Activated T-cell treated with anti-CD3 and anti-CD28 coated beads, Interleukin-2, amount 50 U/mL, for 72 hours (primary cell): ENCODE measurements at regions not wholly inside any gene's neighbourhood (a gene's known extent, or its start where the extent isn't known, plus 50 kb on each side); places are given as distances from the start of the nearest gene placed in this dataset.
"Not testable (repeated sequence)": the region's sequence is repeated elsewhere in the genome, so short reads cannot be mapped to it uniquely, and the experiment has no call there.

Experiments used
- ATAC-seq, 2 donors: fragments of 150-1000 bp; cut with Tn5 transposase; replicated peaks in 1 of 2; 2 replicates each; pipeline ENCODE4 v1.10.0; 2021; ENCODE audit warnings: moderate library complexity in 2 of 2, mild to moderate bottlenecking in 1 of 2
- DNase-seq, 2 donors: peaks; one replicate each; pipeline ENCODE4 v3.0.0; 2021 to 2022; ENCODE audit warnings: mixed read lengths in 1 of 2
- H3K27ac Mint-ChIP-seq: one replicate; pipeline ENCODE4 v1.8.0; 2022; ENCODE audit warnings: mild to moderate bottlenecking, moderate library complexity, mixed read lengths
- H3K27me3 Mint-ChIP-seq: one replicate; pipeline ENCODE4 v1.8.0; 2022; ENCODE audit warnings: low read depth, mixed read lengths
- H3K36me3 Mint-ChIP-seq, 2 donors: one replicate each; pipeline ENCODE4 v1.8.0; 2022; ENCODE audit warnings: mixed read lengths in 2 of 2, mild to moderate bottlenecking in 1 of 2; ENCODE audit not compliant: insufficient read depth in 2 of 2
- H3K4me1 Mint-ChIP-seq: one replicate; pipeline ENCODE4 v1.8.0; 2022; ENCODE audit warnings: low read depth, mixed read lengths
- H3K4me3 Mint-ChIP-seq, 2 donors: one replicate each; pipeline ENCODE4 v1.8.0; 2022; ENCODE audit warnings: mild to moderate bottlenecking in 2 of 2, mixed read lengths in 2 of 2, moderate library complexity in 2 of 2
- H3K9me3 Mint-ChIP-seq, 2 donors: one replicate each; pipeline ENCODE4 v1.8.0; 2022; ENCODE audit warnings: mixed read lengths in 2 of 2

GRCh38 chr6:103396768-103397167, 1463.0 kb downstream of the HACE1 start:
- Mint-ChIP-seq H3K4me3 (no peak overlapping the region), H3K9me3 (peaks cover 10 to 11% of the 10 kb centered on the region in 2 donors), H3K36me3 (no peaks in the 10 kb centered on the region), H3K27me3 (no peaks in the 10 kb centered on the region), H3K27ac (no peak overlapping the region), H3K4me1 (no peaks in the 10 kb centered on the region)
- no peak for ATAC-seq
- no peak for DNase-seq

GRCh38 chr6:103379272-103379671, 1480.4 kb downstream of the HACE1 start:
- no peak for DNase-seq
- Mint-ChIP-seq H3K27ac (no peak overlapping the region), H3K27me3 (no peaks in the 10 kb centered on the region), H3K4me3 (no peak overlapping the region), H3K9me3 (peaks cover 2% of the 10 kb centered on the region in 2 donors), H3K4me1 (no peaks in the 10 kb centered on the region), H3K36me3 (no peaks in the 10 kb centered on the region)
- no peak for ATAC-seq

GRCh38 chr6:103367212-103367611, 1492.5 kb downstream of the HACE1 start:
- Mint-ChIP-seq H3K36me3 (no peaks in the 10 kb centered on the region), H3K4me1 (no peaks in the 10 kb centered on the region), H3K27me3 (no peaks in the 10 kb centered on the region), H3K9me3 (peaks cover 6 to 10% of the 10 kb centered on the region in 2 donors), H3K27ac (no peak overlapping the region), H3K4me3 (no peak overlapping the region)
- no peak for ATAC-seq
- DNase-seq: no peak

GRCh38 chr6:103356531-103356930, 1503.2 kb downstream of the HACE1 start:
- H3K36me3 Mint-ChIP-seq: no peaks in the 10 kb centered on the region
- no peak for ATAC-seq

GRCh38 chr6:103344554-103345163, 1515.1 kb downstream of the HACE1 start:
- Mint-ChIP-seq H3K4me1 (no peaks in the 10 kb centered on the region), H3K9me3 (peaks cover 3 to 4% of the 10 kb centered on the region in 2 donors), H3K27me3 (no peaks in the 10 kb centered on the region), H3K4me3 (no peak overlapping the region), H3K36me3 (peaks cover 0 to 1% of the 10 kb centered on the region in 2 donors), H3K27ac (no peak overlapping the region)
- ATAC-seq (no peak), DNase-seq (no peak)

More at GRCh38 chr6:103356531-103356930, 1503.2 kb downstream of the HACE1 start:
- no peaks in the 10 kb centered on the region for H3K4me1 Mint-ChIP-seq
- H3K27me3 Mint-ChIP-seq: no peaks in the 10 kb centered on the region
- H3K9me3 Mint-ChIP-seq: peaks cover 0 to 2% of the 10 kb centered on the region in 2 donors
- DNase-seq: no peak
- no peak overlapping the region for H3K27ac Mint-ChIP-seq
- no peak overlapping the region for H3K4me3 Mint-ChIP-seq

- DNase-seq (no peak), ATAC-seq (no peak)
- H3K27ac Mint-ChIP-seq: no peak overlapping the region
- H3K4me3 Mint-ChIP-seq: no peak overlapping the region
- H3K4me1 Mint-ChIP-seq: no peaks in the 10 kb centered on the region
- no peaks in the 10 kb centered on the region for H3K27me3 Mint-ChIP-seq
- peaks cover 1 to 4% of the 10 kb centered on the region in 2 donors for H3K9me3 Mint-ChIP-seq
- H3K36me3 Mint-ChIP-seq: peaks cover 0 to 1% of the 10 kb centered on the region in 2 donors
These were observed 1524.3 kb downstream of the HACE1 start for GRCh38 chr6:103335412-103335811.

GRCh38 chr6:103326760-103327757, 1532.7 kb downstream of the HACE1 start:
- Mint-ChIP-seq H3K4me3 (no peak overlapping the region), H3K36me3 (no peaks in the 10 kb centered on the region), H3K9me3 (peaks cover 2 to 3% of the 10 kb centered on the region in 2 donors), H3K27me3 (no peaks in the 10 kb centered on the region), H3K4me1 (no peaks in the 10 kb centered on the region), H3K27ac (no peak overlapping the region)
- ATAC-seq: no peak
- no peak for DNase-seq

- Mint-ChIP-seq H3K9me3 (peaks cover 1 to 12% of the 10 kb centered on the region in 2 donors), H3K4me1 (no peaks in the 10 kb centered on the region), H3K27ac (no peak overlapping the region), H3K27me3 (no peaks in the 10 kb centered on the region), H3K36me3 (no peaks in the 10 kb centered on the region), H3K4me3 (no peak overlapping the region)
- ATAC-seq (no peak), DNase-seq (no peak)
These were observed 1546.3 kb downstream of the HACE1 start for GRCh38 chr6:103313432-103313831.

- not testable (repeated sequence) for ATAC-seq, H3K4me3 Mint-ChIP-seq, H3K27me3 Mint-ChIP-seq, H3K4me1 Mint-ChIP-seq, H3K36me3 Mint-ChIP-seq, H3K27ac Mint-ChIP-seq, DNase-seq
- peaks cover 0 to 11% of the 10 kb centered on the region in 2 donors for H3K9me3 Mint-ChIP-seq
These were observed 1565.3 kb downstream of the HACE1 start for GRCh38 chr6:103294376-103294775.

GRCh38 chr6:103284835-103285234, 1574.9 kb downstream of the HACE1 start:
- H3K27me3 Mint-ChIP-seq: no peaks in the 10 kb centered on the region
- H3K36me3 Mint-ChIP-seq: no peaks in the 10 kb centered on the region
- no peak overlapping the region for H3K27ac Mint-ChIP-seq
- no peak for ATAC-seq
- H3K9me3 Mint-ChIP-seq: no peaks in the 10 kb centered on the region
- no peak overlapping the region for H3K4me3 Mint-ChIP-seq
- H3K4me1 Mint-ChIP-seq: no peaks in the 10 kb centered on the region
- DNase-seq: no peak

- Mint-ChIP-seq H3K9me3 (peaks cover 3 to 4% of the 10 kb centered on the region in 2 donors), H3K27me3 (no peaks in the 10 kb centered on the region), H3K27ac (no peak overlapping the region), H3K36me3 (no peaks in the 10 kb centered on the region), H3K4me1 (no peaks in the 10 kb centered on the region), H3K4me3 (no peak overlapping the region)
- ATAC-seq: no peak
- DNase-seq: no peak
These were observed 1579.3 kb downstream of the HACE1 start for GRCh38 chr6:103280417-103280816.

GRCh38 chr6:103277936-103278335, 1581.8 kb downstream of the HACE1 start:
- H3K27ac Mint-ChIP-seq: no peak overlapping the region
- H3K9me3 Mint-ChIP-seq: peaks cover 3 to 4% of the 10 kb centered on the region in 2 donors

GRCh38 chr6:103273048-103273447, 1586.7 kb downstream of the HACE1 start:
- Mint-ChIP-seq H3K36me3 (no peaks in the 10 kb centered on the region), H3K27me3 (no peaks in the 10 kb centered on the region), H3K27ac (no peak overlapping the region), H3K4me3 (no peak overlapping the region), H3K9me3 (no peaks in the 10 kb centered on the region), H3K4me1 (no peaks in the 10 kb centered on the region)
- no peak for ATAC-seq
- no peak for DNase-seq

More at GRCh38 chr6:103277936-103278335, 1581.8 kb downstream of the HACE1 start:
- Mint-ChIP-seq H3K27me3 (no peaks in the 10 kb centered on the region), H3K4me3 (no peak overlapping the region), H3K36me3 (no peaks in the 10 kb centered on the region), H3K4me1 (no peaks in the 10 kb centered on the region)
- ATAC-seq (no peak), DNase-seq (no peak)
